ENCODE measurements at regions not wholly inside any gene's neighbourhood (a gene's known extent, or its start where the extent isn't known, plus 50 kb on each side); places are given as distances from the start of the nearest gene placed in this dataset.
A peak's percentile ranks its signal among the peaks of the same experiment; 100 is the strongest.

DNA sequence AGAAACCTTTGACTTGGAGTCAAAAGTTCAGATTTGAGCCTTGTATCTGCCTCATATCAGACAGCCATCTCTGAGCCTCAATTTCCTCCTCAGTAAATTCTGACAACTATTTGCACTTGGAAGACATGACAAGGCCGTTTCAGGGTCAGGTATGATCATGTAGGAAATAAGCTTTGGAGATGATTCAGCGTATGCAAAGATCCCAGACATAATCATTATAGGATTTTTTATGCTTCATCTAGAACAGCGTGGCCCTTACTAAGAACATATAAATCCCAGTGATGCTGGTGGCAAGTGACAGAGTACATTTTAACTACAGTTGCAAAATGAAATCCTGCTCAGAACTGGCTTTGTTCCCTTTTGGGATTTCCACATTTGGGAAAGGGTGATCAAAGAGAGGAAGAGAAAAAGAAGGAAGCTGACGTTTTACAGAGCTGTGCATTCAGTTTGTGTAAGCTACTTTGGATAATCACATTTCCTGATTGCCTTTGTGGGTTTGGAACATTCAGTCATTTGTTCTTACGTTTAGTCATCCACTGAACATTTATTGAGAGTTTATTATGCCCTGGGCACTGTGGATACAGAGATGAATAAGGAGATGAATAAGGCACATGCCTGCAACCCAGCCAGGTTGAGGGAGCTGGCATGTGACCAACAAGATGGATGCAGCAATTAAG lies 81.9 kb upstream of the HEPHL1 start:
- POLR2A ChIA-PET, result no interaction called here
- no peak for TF ChIP-seq ZNF132 (tag by site-specific recombination; IDR thresholded peaks at IDR 0.05; ENCODE audit: borderline replicate concordance)
- no peak for TF ChIP-seq ZNF514 (tag by site-specific recombination; IDR thresholded peaks at IDR 0.05)
- TF ChIP-seq, protein P1, sequence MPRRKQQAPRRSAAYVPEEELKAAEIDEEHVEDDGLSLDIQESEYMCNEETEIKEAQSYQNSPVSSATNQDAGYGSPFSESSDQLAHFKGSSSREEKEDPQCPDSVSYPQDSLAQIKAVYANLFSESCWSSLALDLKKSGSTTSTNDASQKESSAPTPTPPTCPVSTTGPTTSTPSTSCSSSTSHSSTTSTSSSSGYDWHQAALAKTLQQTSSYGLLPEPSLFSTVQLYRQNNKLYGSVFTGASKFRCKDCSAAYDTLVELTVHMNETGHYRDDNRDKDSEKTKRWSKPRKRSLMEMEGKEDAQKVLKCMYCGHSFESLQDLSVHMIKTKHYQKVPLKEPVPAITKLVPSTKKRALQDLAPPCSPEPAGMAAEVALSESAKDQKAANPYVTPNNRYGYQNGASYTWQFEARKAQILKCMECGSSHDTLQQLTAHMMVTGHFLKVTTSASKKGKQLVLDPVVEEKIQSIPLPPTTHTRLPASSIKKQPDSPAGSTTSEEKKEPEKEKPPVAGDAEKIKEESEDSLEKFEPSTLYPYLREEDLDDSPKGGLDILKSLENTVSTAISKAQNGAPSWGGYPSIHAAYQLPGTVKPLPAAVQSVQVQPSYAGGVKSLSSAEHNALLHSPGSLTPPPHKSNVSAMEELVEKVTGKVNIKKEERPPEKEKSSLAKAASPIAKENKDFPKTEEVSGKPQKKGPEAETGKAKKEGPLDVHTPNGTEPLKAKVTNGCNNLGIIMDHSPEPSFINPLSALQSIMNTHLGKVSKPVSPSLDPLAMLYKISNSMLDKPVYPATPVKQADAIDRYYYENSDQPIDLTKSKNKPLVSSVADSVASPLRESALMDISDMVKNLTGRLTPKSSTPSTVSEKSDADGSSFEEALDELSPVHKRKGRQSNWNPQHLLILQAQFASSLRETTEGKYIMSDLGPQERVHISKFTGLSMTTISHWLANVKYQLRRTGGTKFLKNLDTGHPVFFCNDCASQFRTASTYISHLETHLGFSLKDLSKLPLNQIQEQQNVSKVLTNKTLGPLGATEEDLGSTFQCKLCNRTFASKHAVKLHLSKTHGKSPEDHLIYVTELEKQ (tag by site-specific recombination; IDR thresholded peaks at IDR 0.05; ENCODE audit: borderline replicate concordance), result no peak
- no peak for TF ChIP-seq ZFP41 (tag by site-specific recombination; IDR thresholded peaks at IDR 0.05; ENCODE audit: borderline replicate concordance)
- TF ChIP-seq, protein P2, sequence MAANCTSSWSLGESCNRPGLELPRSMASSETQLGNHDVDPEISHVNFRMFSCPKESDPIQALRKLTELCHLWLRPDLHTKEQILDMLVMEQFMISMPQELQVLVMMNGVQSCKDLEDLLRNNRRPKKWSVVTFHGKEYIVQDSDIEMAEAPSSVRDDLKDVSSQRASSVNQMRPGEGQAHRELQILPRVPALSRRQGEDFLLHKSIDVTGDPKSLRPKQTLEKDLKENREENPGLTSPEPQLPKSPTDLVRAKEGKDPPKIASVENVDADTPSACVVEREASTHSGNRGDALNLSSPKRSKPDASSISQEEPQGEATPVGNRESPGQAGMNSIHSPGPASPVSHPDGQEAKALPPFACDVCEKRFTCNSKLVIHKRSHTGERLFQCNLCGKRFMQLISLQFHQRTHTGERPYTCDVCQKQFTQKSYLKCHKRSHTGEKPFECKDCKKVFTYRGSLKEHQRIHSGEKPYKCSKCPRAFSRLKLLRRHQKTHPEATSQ (tag by site-specific recombination; IDR thresholded peaks at IDR 0.05), result no peak
- no peak for TF ChIP-seq PRDM1 (tag by site-specific recombination; IDR thresholded peaks at IDR 0.05)
- TF ChIP-seq GLIS2 (tag by site-specific recombination; IDR thresholded peaks at IDR 0.05), result no peak
- no peak for TF ChIP-seq ZNF169 (tag by site-specific recombination; IDR thresholded peaks at IDR 0.05)
- TF ChIP-seq WT1 (tag by site-specific recombination; IDR thresholded peaks at IDR 0.05), result no peak
- no peak for TF ChIP-seq ZNF701 (tag by site-specific recombination; IDR thresholded peaks at IDR 0.05)

DNA sequence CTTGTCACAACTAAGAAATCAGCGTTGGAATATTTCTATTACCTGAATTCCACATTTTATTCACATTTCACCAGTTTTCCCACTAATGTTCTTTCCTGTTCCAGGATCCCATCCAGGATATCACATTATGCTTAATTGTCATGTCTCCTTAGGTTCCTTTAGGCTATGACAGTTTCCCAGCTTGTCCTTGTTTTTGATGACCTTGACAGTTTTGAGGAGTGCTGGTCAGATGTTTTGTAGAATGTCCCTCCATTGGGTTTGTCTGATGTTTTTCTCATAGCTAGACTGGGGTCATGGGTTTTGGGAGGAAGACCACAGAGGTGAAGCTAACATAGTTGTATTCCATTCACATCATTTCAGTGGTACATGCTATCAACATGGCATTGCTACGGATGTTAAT lies 80.8 kb upstream of the HEPHL1 start:
- H3K9me3 ChIP-seq (ENCODE audit: control insufficient read depth, insufficient read depth, low read depth, low read length), result no peaks in the 10 kb centered on the region
- ChIA-PET CTCF (interaction anchor here (0.9 kb wide), 1 partner anchor 45 kb away, joined by 3 read pairs; no protein-coding TSS in a partner anchor), POLR2A (no interaction called here)
- TF ChIP-seq ZNF555 (tag by site-specific recombination; conservative IDR thresholded peaks at IDR 0.05), result no peak
- TF ChIP-seq ZNF558 (tag by site-specific recombination; IDR thresholded peaks at IDR 0.05), result no peak
- no peak for TF ChIP-seq ZFP37 (tag by site-specific recombination; IDR thresholded peaks at IDR 0.05)
- no peak for TF ChIP-seq ZNF670 (tag by site-specific recombination; IDR thresholded peaks at IDR 0.05; ENCODE audit: low read depth)
- no peak for TF ChIP-seq ZNF16 (tag by site-specific recombination; IDR thresholded peaks at IDR 0.05; ENCODE audit: low read depth)
- no peak overlapping the region for H3K27ac ChIP-seq (ENCODE audit: extremely low read depth, low read depth, low read length)
- no peaks in the 10 kb centered on the region for H3K4me1 ChIP-seq (ENCODE audit: control insufficient read depth, insufficient read depth, low read length)
- H3K4me3 ChIP-seq (ENCODE audit: low read depth, low read length), result no peak overlapping the region
- no peaks in the 10 kb centered on the region for H3K36me3 ChIP-seq (ENCODE audit: control insufficient read depth in 2 of 2, insufficient read depth in 1 of 2, low read length in 2 of 2)

More for the DNA sequence above, 81.9 kb upstream of the HEPHL1 start:
- CTCF ChIA-PET, result interaction anchor here (0.6 to 1.2 kb wide), 4 partner anchors 9 to 65 kb away, joined by 3 to 6 read pairs (median 4); no protein-coding TSS in a partner anchor
- H3K4me1 ChIP-seq (ENCODE audit: control insufficient read depth, insufficient read depth, low read length), result no peaks in the 10 kb centered on the region
- H3K36me3 ChIP-seq (ENCODE audit: control insufficient read depth in 2 of 2, insufficient read depth in 1 of 2, low read length in 2 of 2), result no peaks in the 10 kb centered on the region
- no peak overlapping the region for H3K4me3 ChIP-seq (ENCODE audit: low read depth, low read length)
- H3K9me3 ChIP-seq (ENCODE audit: control insufficient read depth, insufficient read depth, low read depth, low read length), result no peaks in the 10 kb centered on the region
- H3K27ac ChIP-seq (ENCODE audit: extremely low read depth, low read depth, low read length), result no peak overlapping the region

DNA sequence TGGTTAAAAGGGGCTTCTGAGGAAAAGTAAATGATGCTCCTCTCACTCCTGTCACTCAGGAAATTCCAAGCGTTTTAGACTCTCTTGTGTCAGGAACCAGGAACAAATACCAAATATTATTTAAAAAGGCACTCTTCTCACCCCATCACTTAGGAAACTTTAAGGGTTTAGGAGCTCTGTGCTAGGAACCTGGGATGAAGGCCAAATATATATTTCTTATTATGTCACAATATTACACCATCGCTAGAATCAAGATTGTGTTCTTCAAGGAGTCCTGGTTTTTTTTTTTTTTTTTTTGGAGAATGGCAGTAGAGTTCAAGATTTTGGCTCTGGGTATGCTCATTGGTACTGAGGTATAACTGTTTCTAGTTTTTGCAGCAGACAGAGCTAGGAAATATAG lies 79.0 kb upstream of the HEPHL1 start:
- Histone ChIP-seq H3K36me3 (ENCODE audit: control insufficient read depth in 2 of 2, insufficient read depth in 1 of 2, low read length in 2 of 2) (no peaks in the 10 kb centered on the region), H3K27ac (ENCODE audit: extremely low read depth, low read depth, low read length) (no peak overlapping the region), H3K9me3 (ENCODE audit: control insufficient read depth, insufficient read depth, low read depth, low read length) (no peaks in the 10 kb centered on the region), H3K4me3 (ENCODE audit: low read depth, low read length) (no peak overlapping the region), H3K4me1 (ENCODE audit: control insufficient read depth, insufficient read depth, low read length) (no peaks in the 10 kb centered on the region)
- TF ChIP-seq, protein P3, sequence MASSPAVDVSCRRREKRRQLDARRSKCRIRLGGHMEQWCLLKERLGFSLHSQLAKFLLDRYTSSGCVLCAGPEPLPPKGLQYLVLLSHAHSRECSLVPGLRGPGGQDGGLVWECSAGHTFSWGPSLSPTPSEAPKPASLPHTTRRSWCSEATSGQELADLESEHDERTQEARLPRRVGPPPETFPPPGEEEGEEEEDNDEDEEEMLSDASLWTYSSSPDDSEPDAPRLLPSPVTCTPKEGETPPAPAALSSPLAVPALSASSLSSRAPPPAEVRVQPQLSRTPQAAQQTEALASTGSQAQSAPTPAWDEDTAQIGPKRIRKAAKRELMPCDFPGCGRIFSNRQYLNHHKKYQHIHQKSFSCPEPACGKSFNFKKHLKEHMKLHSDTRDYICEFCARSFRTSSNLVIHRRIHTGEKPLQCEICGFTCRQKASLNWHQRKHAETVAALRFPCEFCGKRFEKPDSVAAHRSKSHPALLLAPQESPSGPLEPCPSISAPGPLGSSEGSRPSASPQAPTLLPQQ (tag by site-specific recombination; IDR thresholded peaks at IDR 0.05), result peak; percentile 57; the same call in 1 of the 2 replicates
- TF ChIP-seq ZNF768 (tag by site-specific recombination; IDR thresholded peaks at IDR 0.05) (no peak), ZNF292 (tag by site-specific recombination; IDR thresholded peaks at IDR 0.05; ENCODE audit: borderline replicate concordance, low read depth) (no peak)
- CTCF ChIA-PET, result interaction anchor here (0.7 to 2.1 kb wide), 2 partner anchors 20 to 24 kb away, joined by 8 to 10 read pairs; no protein-coding TSS in a partner anchor
- POLR2A ChIA-PET, result no interaction called here

All from HEK293 (cell line).